T-helper 17 cell (primary cell): ENCODE measurements at regions not wholly inside any gene's neighbourhood (a gene's known extent, or its start where the extent isn't known, plus 50 kb on each side); places are given as distances from the start of the nearest gene placed in this dataset.

Source experiments
- ATAC-seq: fragments of 150-1000 bp; cut with Tn5 transposase; 2 replicates; pipeline ENCODE4 v1.10.0; 2021; ENCODE audit warnings: mild to moderate bottlenecking, moderate library complexity
- DNase-seq, 3 donors: peaks; one replicate each; pipeline versions ENCODE4 v3.0.0 to v3.0.0-alpha.2; 2020 to 2021
- H3K9me3 ChIP-seq: one replicate; pipeline ENCODE4 v1.7.0; 2013; ENCODE audit warnings: low read length, mild to moderate bottlenecking; ENCODE audit not compliant: control insufficient read depth, poor library complexity, severe bottlenecking
- H3K27ac Mint-ChIP-seq: one replicate; pipeline ENCODE4 v1.8.0; 2022; ENCODE audit warnings: mild to moderate bottlenecking, moderate library complexity, mixed read lengths
- H3K27me3 Mint-ChIP-seq: one replicate; pipeline ENCODE4 v1.8.0; 2022; ENCODE audit warnings: mixed read lengths
- H3K36me3 Mint-ChIP-seq: one replicate; pipeline ENCODE4 v1.8.0; 2022; ENCODE audit warnings: low read depth, mixed read lengths
- H3K4me1 Mint-ChIP-seq: one replicate; pipeline ENCODE4 v1.8.0; 2022; ENCODE audit warnings: mild to moderate bottlenecking, mixed read lengths
- H3K4me3 Mint-ChIP-seq: one replicate; pipeline ENCODE4 v1.8.0; 2022; ENCODE audit warnings: mild to moderate bottlenecking, moderate library complexity, mixed read lengths

- ATAC-seq = no peak
- no peaks in the 10 kb centered on the region for H3K36me3 Mint-ChIP-seq
- H3K9me3 ChIP-seq = no peaks in the 10 kb centered on the region
- no peak overlapping the region for H3K27ac Mint-ChIP-seq
- H3K4me1 Mint-ChIP-seq = no peaks in the 10 kb centered on the region
- no peak overlapping the region for H3K4me3 Mint-ChIP-seq
- no peak for DNase-seq
- H3K27me3 Mint-ChIP-seq = no peaks in the 10 kb centered on the region
Measured at GRCh38 chr4:127174616-127175015, 458.1 kb upstream of the INTU start.

DNA sequence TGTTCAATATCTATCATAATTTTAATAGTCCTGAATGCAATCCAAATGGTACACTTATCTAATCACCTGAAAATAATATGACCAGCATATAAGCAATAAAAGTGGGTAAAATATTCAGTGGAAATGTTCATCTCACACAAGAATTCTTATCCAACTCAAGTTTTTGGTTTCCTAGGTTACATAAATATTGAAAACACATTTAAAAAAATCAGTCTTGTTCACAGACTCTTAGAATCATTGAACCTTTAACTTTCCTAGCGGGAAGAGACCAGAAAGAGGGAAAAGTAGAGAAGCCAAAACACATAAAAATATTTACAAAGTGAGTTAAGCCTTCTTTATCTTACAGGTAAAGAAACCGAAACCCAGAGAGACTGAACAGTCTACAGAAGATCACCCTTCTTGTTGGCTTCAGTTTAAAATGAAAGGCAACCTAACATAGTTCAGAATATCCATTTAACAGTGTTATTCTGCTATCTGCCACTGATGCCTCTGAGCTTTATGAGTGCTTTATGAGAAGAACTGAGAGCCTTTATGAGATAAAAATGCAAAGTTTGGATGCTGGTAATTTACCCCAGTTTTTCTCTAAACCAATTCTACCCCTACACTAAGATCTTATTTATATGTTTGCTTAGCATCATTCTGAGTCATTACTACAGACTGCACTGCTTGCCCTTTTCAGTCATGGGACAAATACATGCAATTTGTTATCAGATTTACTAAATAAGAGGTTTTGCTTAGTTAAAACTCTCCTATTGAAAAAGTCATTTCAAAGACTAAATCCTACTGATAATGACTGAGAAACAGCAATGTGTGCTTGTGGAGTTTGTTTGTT lies 453.3 kb upstream of the INTU start:
- H3K9me3 ChIP-seq = no peaks in the 10 kb centered on the region
- H3K4me1 Mint-ChIP-seq = no peaks in the 10 kb centered on the region
- no peaks in the 10 kb centered on the region for H3K36me3 Mint-ChIP-seq
- H3K27ac Mint-ChIP-seq = no peak overlapping the region
- no peak overlapping the region for H3K4me3 Mint-ChIP-seq
- DNase-seq (no peak), ATAC-seq (no peak)
- no peaks in the 10 kb centered on the region for H3K27me3 Mint-ChIP-seq

DNA sequence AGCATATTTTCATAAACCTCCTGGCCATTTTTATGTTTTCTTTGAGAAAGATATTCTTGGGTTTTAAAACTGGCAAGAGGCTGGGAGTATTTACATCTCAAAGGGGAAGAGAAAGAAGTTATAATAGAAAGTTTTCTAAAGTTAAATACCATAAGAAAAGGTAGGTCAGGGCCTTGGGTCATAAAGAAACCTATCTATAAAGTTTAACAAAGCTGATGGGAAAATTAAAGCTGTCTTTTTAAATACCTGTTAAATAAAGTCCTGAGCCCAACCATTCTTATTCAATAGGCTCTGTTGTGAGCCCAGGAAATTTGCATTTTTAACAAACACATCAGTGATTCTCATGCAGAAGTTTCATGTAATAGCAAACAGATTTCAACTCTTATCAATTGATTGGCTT lies 451.8 kb upstream of the INTU start:
- Mint-ChIP-seq H3K4me1 (no peaks in the 10 kb centered on the region), H3K36me3 (no peaks in the 10 kb centered on the region), H3K27ac (no peak overlapping the region), H3K27me3 (no peaks in the 10 kb centered on the region), H3K4me3 (no peak overlapping the region)
- H3K9me3 ChIP-seq = no peaks in the 10 kb centered on the region
- ATAC-seq = no peak
- no peak for DNase-seq

GRCh38 chr4:127182687-127183086 lies 450.1 kb upstream of the INTU start:
- DNase-seq (no peak), ATAC-seq (no peak)
- no peaks in the 10 kb centered on the region for H3K9me3 ChIP-seq
- Mint-ChIP-seq H3K4me1 (no peaks in the 10 kb centered on the region), H3K27me3 (no peaks in the 10 kb centered on the region), H3K4me3 (no peak overlapping the region), H3K27ac (no peak overlapping the region), H3K36me3 (no peaks in the 10 kb centered on the region)

DNA sequence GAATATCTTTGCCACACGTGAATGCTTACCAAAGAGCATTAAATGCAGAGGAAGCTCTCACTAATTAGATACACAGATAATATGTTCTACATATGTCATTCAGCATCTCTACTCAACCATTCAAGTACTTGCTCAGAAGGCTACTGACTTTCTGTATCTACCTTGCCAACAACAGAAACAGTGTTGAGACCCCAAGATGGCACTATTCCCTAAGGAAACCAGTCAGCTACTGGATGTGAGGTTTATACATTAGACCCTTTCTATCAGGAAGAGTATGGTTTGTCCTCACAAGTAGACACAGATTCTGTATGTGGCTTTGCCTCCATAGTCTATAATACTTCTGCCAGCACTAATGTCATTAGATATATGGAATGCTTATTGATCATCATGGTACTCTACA lies 443.9 kb upstream of the INTU start:
- Mint-ChIP-seq H3K27ac (no peak overlapping the region), H3K36me3 (no peaks in the 10 kb centered on the region), H3K4me1 (no peaks in the 10 kb centered on the region), H3K4me3 (no peak overlapping the region), H3K27me3 (no peaks in the 10 kb centered on the region)
- no peak for DNase-seq
- no peak for ATAC-seq
- H3K9me3 ChIP-seq = no peaks in the 10 kb centered on the region

GRCh38 chr4:127194281-127194680 lies 438.5 kb upstream of the INTU start:
- no peaks in the 10 kb centered on the region for H3K36me3 Mint-ChIP-seq
- DNase-seq (no peak), ATAC-seq (no peak)
- no peak overlapping the region for H3K27ac Mint-ChIP-seq
- H3K4me1 Mint-ChIP-seq = no peaks in the 10 kb centered on the region
- no peaks in the 10 kb centered on the region for H3K27me3 Mint-ChIP-seq
- no peaks in the 10 kb centered on the region for H3K9me3 ChIP-seq
- H3K4me3 Mint-ChIP-seq = no peak overlapping the region

GRCh38 chr4:127196655-127197352 lies 436.0 kb upstream of the INTU start:
- Mint-ChIP-seq H3K4me1 (no peaks in the 10 kb centered on the region), H3K4me3 (no peak overlapping the region), H3K27ac (no peak overlapping the region), H3K27me3 (no peaks in the 10 kb centered on the region), H3K36me3 (no peaks in the 10 kb centered on the region)
- DNase-seq = no peak
- H3K9me3 ChIP-seq = no peaks in the 10 kb centered on the region
- ATAC-seq = no peak

- H3K4me1 Mint-ChIP-seq = no peaks in the 10 kb centered on the region
- H3K27ac Mint-ChIP-seq = no peak overlapping the region
- H3K4me3 Mint-ChIP-seq = no peak overlapping the region
- H3K36me3 Mint-ChIP-seq = no peaks in the 10 kb centered on the region
- no peaks in the 10 kb centered on the region for H3K27me3 Mint-ChIP-seq
- DNase-seq = no peak
- H3K9me3 ChIP-seq = no peaks in the 10 kb centered on the region
- ATAC-seq = no peak
Measured at GRCh38 chr4:127203562-127204200, 429.1 kb upstream of the INTU start.

DNA sequence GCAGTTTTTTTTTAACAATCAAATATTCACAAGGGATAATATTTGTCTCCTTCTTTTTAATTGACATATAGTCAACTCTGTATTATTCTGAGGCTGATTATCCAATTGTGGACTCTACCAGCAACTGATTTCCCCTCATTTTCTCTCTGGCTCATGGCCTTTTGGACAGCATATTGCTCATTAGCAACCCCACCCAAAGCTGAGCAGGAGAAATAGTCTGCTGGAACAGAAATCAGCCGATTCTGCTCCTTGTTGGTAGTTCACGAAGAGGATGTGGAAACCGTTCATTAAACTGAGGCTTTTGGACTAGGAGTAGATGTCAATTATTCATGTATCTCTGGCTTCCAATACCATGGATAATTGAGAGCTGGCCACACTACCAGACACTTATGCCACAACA lies 428.4 kb upstream of the INTU start:
- Mint-ChIP-seq H3K36me3 (no peaks in the 10 kb centered on the region), H3K27ac (no peak overlapping the region), H3K27me3 (no peaks in the 10 kb centered on the region), H3K4me1 (no peaks in the 10 kb centered on the region), H3K4me3 (no peak overlapping the region)
- no peak for ATAC-seq
- no peaks in the 10 kb centered on the region for H3K9me3 ChIP-seq
- no peak for DNase-seq

- no peak overlapping the region for H3K4me3 Mint-ChIP-seq
- no peak for ATAC-seq
Measured at GRCh38 chr4:127209580-127210095, 423.1 kb upstream of the INTU start.

DNA sequence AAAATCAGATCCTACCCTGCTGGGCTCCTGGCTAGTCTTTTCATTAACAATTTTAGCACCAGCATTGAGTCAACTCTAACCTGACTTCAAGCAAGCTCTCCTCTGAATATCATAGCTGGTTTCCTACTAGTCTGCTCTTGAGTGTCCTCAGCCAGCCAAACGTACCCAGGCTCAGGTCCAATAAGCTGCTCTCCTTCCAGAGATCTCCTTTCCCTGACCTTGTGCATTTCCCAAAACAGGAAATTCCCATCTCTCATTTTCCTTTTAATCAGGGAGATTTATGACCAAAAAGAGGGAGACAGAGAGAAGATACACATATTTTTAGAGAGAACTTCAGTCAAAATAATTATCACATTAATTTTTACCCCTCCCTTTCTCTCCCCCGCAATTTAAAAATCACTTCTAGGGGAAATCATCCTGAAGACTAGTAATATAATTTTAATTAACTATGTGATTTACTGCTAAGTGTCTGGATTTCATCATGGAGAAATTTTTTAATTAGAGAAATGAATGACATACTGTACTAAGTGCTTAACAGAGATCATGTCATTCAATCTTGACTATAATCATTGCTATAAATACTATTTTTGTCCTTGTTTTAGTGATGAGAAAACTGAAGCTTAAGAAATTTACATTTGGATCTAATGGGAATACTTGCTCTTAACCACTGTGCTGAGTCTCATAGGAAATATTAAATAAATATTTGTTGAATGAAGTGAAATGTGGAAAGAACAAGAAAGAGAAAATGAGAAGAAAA lies 421.7 kb upstream of the INTU start:
- no peaks in the 10 kb centered on the region for H3K36me3 Mint-ChIP-seq
- DNase-seq (no peak), ATAC-seq (no peak)
- no peaks in the 10 kb centered on the region for H3K4me1 Mint-ChIP-seq
- H3K4me3 Mint-ChIP-seq = no peak overlapping the region
- H3K9me3 ChIP-seq = no peaks in the 10 kb centered on the region
- H3K27me3 Mint-ChIP-seq = no peaks in the 10 kb centered on the region
- H3K27ac Mint-ChIP-seq = no peak overlapping the region

More at GRCh38 chr4:127209580-127210095, 423.1 kb upstream of the INTU start:
- DNase-seq = no peak
- Mint-ChIP-seq H3K4me1 (no peaks in the 10 kb centered on the region), H3K36me3 (no peaks in the 10 kb centered on the region), H3K27ac (no peak overlapping the region), H3K27me3 (no peaks in the 10 kb centered on the region)
- H3K9me3 ChIP-seq = no peaks in the 10 kb centered on the region

- DNase-seq = no peak
- ATAC-seq = no peak
- Mint-ChIP-seq H3K27me3 (no peaks in the 10 kb centered on the region), H3K4me3 (no peak overlapping the region), H3K27ac (no peak overlapping the region), H3K36me3 (no peaks in the 10 kb centered on the region), H3K4me1 (no peaks in the 10 kb centered on the region)
- H3K9me3 ChIP-seq = no peaks in the 10 kb centered on the region
Measured at GRCh38 chr4:127211650-127212560, 420.9 kb upstream of the INTU start.
